OCI-LY3 (cell line): ENCODE measurements at regions not wholly inside any gene's neighbourhood (a gene's known extent, or its start where the extent isn't known, plus 50 kb on each side); places are given as distances from the start of the nearest gene placed in this dataset.

ENCODE experiments used
- H2AFZ ChIP-seq: fragments of 200-600, 300-600 bp; shearing (Covaris generic); 2 replicates; pipeline ENCODE4 v1.6.0; 2014; ENCODE audit warnings: antibody characterized with exemption, low read depth, low read length
- H3K27ac ChIP-seq: fragments of 200-600, 300-600 bp; sonication (generic); 2 replicates; pipeline ENCODE4 v1.5.1; 2014; ENCODE audit warnings: mild to moderate bottlenecking, low read length, moderate library complexity, mixed read lengths
- H3K27me3 ChIP-seq: fragments of 200-600, 300-600 bp; sonication (generic); 2 replicates; pipeline ENCODE4 v1.6.1; 2014; ENCODE audit warnings: low read depth, low read length, mixed read lengths
- H3K36me3 ChIP-seq: fragments of 200-600, 300-600 bp; sonication (generic); replicated peaks from 2 replicates; pipeline ENCODE3; 2014; ENCODE audit warnings: low read depth, low read length, mixed read lengths
- H3K4me1 ChIP-seq: fragments of 300-600, 200-600 bp; sonication (generic); 2 replicates; pipeline ENCODE4 v1.6.1; 2014; ENCODE audit warnings: low read length, mixed read lengths
- H3K4me2 ChIP-seq: fragments of 200-600, 300-600 bp; sonication (generic); 2 replicates; pipeline ENCODE4 v1.6.1; 2014; ENCODE audit warnings: low read length, mixed read lengths
- H3K4me3 ChIP-seq: fragments of 300-600, 200-600 bp; sonication (generic); 2 replicates; pipeline ENCODE4 v1.5.1; 2014; ENCODE audit warnings: antibody characterized with exemption, mild to moderate bottlenecking, low read length, moderate library complexity
- H3K79me2 ChIP-seq: fragments of 300-600, 200-600 bp; shearing (Covaris generic); 2 replicates; pipeline ENCODE4 v1.6.1; 2014; ENCODE audit warnings: mild to moderate bottlenecking, low read length, mixed read lengths
- H3K9ac ChIP-seq: fragments of 300-600, 200-600 bp; shearing (Covaris generic); 2 replicates; pipeline ENCODE4 v1.6.0; 2014; ENCODE audit warnings: mild to moderate bottlenecking, low read length, moderate library complexity
- H3K9me3 ChIP-seq: fragments of 200-600, 300-600 bp; shearing (Covaris generic); 2 replicates; pipeline ENCODE4 v1.6.1; 2014; ENCODE audit warnings: low read length, mixed read lengths; ENCODE audit not compliant: insufficient read depth
- H4K20me1 ChIP-seq: fragments of 200-600, 300-600 bp; sonication (generic); 2 replicates; pipeline ENCODE4 v1.6.1; 2016; ENCODE audit warnings: low read length, mixed read lengths; ENCODE audit not compliant: insufficient read depth
- CTCF ChIP-seq: fragments of 200-600, 300-600 bp; sonication (generic); IDR thresholded peaks from 2 replicates; pipeline ENCODE4 v1.5.1; 2014; ENCODE audit warnings: antibody characterized with exemption, low read length, low read depth
- EZH2phosphoT487 ChIP-seq: fragments of 200-600 bp; shearing (Covaris generic); IDR thresholded peaks from 2 replicates; pipeline ENCODE4 v1.6.1; 2018; ENCODE audit warnings: antibody characterized with exemption, mixed run types, low read depth

GRCh38 chr10:6674291-6674690 is 94.2 kb upstream of the PRKCQ start:
- no peak overlapping the region for H2AFZ ChIP-seq
- no peak for TF ChIP-seq CTCF
- TF ChIP-seq EZH2phosphoT487 = no peak
- H3K9me3 ChIP-seq = no peaks in the 10 kb centered on the region
- H3K27me3 ChIP-seq = peaks cover 14% of the 10 kb centered on the region
- H3K4me3 ChIP-seq = no peak overlapping the region
- no peaks in the 10 kb centered on the region for H4K20me1 ChIP-seq
- peaks cover 7% of the 10 kb centered on the region for H3K4me1 ChIP-seq
- H3K79me2 ChIP-seq = no peaks in the 10 kb centered on the region
- no peak overlapping the region for H3K9ac ChIP-seq
- H3K36me3 ChIP-seq = no peaks in the 10 kb centered on the region
- H3K27ac ChIP-seq = no peak overlapping the region
- no peak overlapping the region; the same call in 1 of the 2 replicates for H3K4me2 ChIP-seq

DNA sequence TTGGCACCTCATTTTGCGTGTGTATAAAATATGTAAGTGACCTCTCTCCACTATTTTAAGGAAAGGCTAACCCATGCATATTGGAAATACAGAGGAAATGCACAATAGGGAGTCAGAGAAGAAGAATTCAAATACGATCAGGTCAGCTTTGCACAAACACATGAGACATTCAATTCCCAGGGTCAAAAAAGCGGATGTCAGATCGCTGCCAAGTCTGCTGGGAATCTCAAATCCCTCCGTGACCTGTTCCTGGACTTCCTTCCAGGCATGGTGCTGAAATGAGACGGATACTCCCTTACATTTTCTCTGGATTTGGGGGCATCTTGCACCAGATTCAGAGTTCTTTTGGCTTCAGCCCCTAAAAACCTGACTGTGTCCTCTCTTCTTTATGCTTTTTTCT is 91.9 kb upstream of the PRKCQ start:
- Histone ChIP-seq H3K79me2 (no peaks in the 10 kb centered on the region), H3K27ac (no peak overlapping the region), H3K4me1 (peaks cover 7% of the 10 kb centered on the region), H3K9ac (no peak overlapping the region), H2AFZ (no peak overlapping the region), H3K27me3 (peaks cover 14% of the 10 kb centered on the region), H3K4me3 (no peak overlapping the region), H3K36me3 (no peaks in the 10 kb centered on the region), H3K4me2 (no peak overlapping the region), H4K20me1 (no peaks in the 10 kb centered on the region), H3K9me3 (no peaks in the 10 kb centered on the region)
- no peak for TF ChIP-seq CTCF
- no peak for TF ChIP-seq EZH2phosphoT487

GRCh38 chr10:6669269-6669859 is 89.3 kb upstream of the PRKCQ start:
- no peak overlapping the region for H2AFZ ChIP-seq
- TF ChIP-seq CTCF (peak; percentile 55), EZH2phosphoT487 (no peak)

GRCh38 chr10:6667679-6668270 is 87.7 kb upstream of the PRKCQ start:
- Histone ChIP-seq H3K27me3 (no peaks in the 10 kb centered on the region), H3K4me2 (no peak overlapping the region), H3K4me1 (no peaks in the 10 kb centered on the region), H3K9ac (no peak overlapping the region), H4K20me1 (no peaks in the 10 kb centered on the region), H3K4me3 (no peak overlapping the region), H3K9me3 (no peaks in the 10 kb centered on the region), H2AFZ (no peak overlapping the region), H3K36me3 (no peaks in the 10 kb centered on the region), H3K79me2 (no peaks in the 10 kb centered on the region), H3K27ac (no peak overlapping the region)
- TF ChIP-seq EZH2phosphoT487 (no peak), CTCF (peak; percentile 56)

More at GRCh38 chr10:6669269-6669859, 89.3 kb upstream of the PRKCQ start:
- peaks cover 8% of the 10 kb centered on the region; the same call in 1 of the 2 replicates for H3K27me3 ChIP-seq
- no peaks in the 10 kb centered on the region for H3K79me2 ChIP-seq
- peaks cover 4% of the 10 kb centered on the region for H3K4me1 ChIP-seq
- H3K9me3 ChIP-seq = no peaks in the 10 kb centered on the region
- no peaks in the 10 kb centered on the region for H3K36me3 ChIP-seq
- H3K27ac ChIP-seq = no peak overlapping the region
- no peak overlapping the region for H3K4me3 ChIP-seq
- H3K4me2 ChIP-seq = no peak overlapping the region
- no peak overlapping the region for H3K9ac ChIP-seq
- H4K20me1 ChIP-seq = no peaks in the 10 kb centered on the region
